ENCODE measurements at regions not wholly inside any gene's neighbourhood (a gene's known extent, or its start where the extent isn't known, plus 50 kb on each side); places are given as distances from the start of the nearest gene placed in this dataset.

- WGBS, result 87% methylated on average over 1 of the region's 1 CpG
These were observed 143.1 kb upstream of the HMGA2 start for GRCh38 chr12:65681226-65681625.

DNA sequence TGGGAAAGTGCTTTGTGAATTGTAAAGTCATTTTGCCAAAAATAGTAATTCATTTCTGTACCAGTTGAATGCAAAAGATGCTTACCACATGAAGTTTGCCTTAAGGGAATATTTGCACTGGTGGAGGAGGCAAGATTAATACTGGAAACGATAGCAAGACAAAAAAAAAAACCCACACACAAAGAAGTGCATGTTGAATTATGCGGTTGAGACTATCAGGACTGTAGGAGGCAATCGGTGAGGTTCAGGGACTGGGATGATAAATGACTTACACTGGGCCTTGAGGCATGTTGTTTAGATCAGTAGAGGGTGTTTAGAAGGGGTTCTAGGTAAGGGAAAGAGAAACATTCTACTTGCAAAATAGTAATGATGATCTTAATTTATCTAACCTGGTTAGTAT lies 142.2 kb upstream of the HMGA2 start:
- no peak overlapping the region for H3K27ac ChIP-seq
- H3K4me3 ChIP-seq, result no peak overlapping the region
- no peaks in the 10 kb centered on the region for H3K36me3 ChIP-seq
- H3K4me1 ChIP-seq, result no peaks in the 10 kb centered on the region
- no peaks in the 10 kb centered on the region for H3K9me3 ChIP-seq
- TF ChIP-seq EP300 (IDR thresholded peaks at IDR 0.05) (no peak), POLR2A (IDR thresholded peaks at IDR 0.05) (no peak), CTCF (IDR thresholded peaks at IDR 0.05) (no peak), POLR2AphosphoS5 (IDR thresholded peaks at IDR 0.05) (no peak)
- WGBS, result 15% methylated on average over 3 of the region's 3 CpGs
- DNase-seq (ENCODE audit: low spot score in 2 of 2), result no peak
- H3K27me3 ChIP-seq, result no peaks in the 10 kb centered on the region

More at GRCh38 chr12:65681226-65681625, 143.1 kb upstream of the HMGA2 start:
- H3K27ac ChIP-seq, result no peak overlapping the region
- no peak overlapping the region for H3K4me3 ChIP-seq
- TF ChIP-seq POLR2A (IDR thresholded peaks at IDR 0.05), result no peak
- TF ChIP-seq CTCF (IDR thresholded peaks at IDR 0.05), result no peak
- no peak for TF ChIP-seq EP300 (IDR thresholded peaks at IDR 0.05)
- no peak for TF ChIP-seq POLR2AphosphoS5 (IDR thresholded peaks at IDR 0.05)
- DNase-seq (ENCODE audit: low spot score in 2 of 2), result no peak
- no peaks in the 10 kb centered on the region for H3K9me3 ChIP-seq
- H3K36me3 ChIP-seq, result no peaks in the 10 kb centered on the region
- H3K27me3 ChIP-seq, result no peaks in the 10 kb centered on the region
- H3K4me1 ChIP-seq, result no peaks in the 10 kb centered on the region

GRCh38 chr12:65684906-65685305 lies 139.4 kb upstream of the HMGA2 start:
- DNase-seq (ENCODE audit: low spot score in 2 of 2), result no peak
- no peak overlapping the region for H3K4me3 ChIP-seq
- TF ChIP-seq POLR2A (IDR thresholded peaks at IDR 0.05), result no peak
- TF ChIP-seq CTCF (IDR thresholded peaks at IDR 0.05), result no peak
- no peak for TF ChIP-seq POLR2AphosphoS5 (IDR thresholded peaks at IDR 0.05)
- no peak for TF ChIP-seq EP300 (IDR thresholded peaks at IDR 0.05)

DNA sequence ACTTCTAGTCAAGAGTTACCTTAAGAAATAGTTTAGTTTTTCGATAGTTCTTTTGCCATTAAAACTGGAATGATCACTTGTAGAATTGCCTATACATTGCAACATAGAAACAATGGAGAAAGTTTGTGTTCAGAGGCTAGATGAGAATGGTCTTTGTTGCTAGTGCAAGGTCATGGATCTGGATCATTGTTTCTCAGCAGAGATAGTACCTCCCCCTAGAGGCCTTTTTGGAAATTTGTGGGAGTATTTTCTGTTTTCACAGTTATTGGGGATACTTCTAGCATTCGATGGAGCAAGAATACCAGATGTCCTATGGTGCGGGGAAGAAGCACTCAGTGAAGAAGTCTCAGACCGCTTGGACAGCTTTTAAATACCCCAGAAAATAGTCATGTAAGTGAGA lies 138.8 kb upstream of the HMGA2 start:
- H3K4me3 ChIP-seq, result no peak overlapping the region
- H3K27me3 ChIP-seq, result no peaks in the 10 kb centered on the region
- DNase-seq (ENCODE audit: low spot score in 2 of 2), result no peak

More at GRCh38 chr12:65684906-65685305, 139.4 kb upstream of the HMGA2 start:
- WGBS, result 74% methylated on average over 2 of the region's 2 CpGs
- Histone ChIP-seq H3K9me3 (no peaks in the 10 kb centered on the region), H3K27me3 (no peaks in the 10 kb centered on the region), H3K27ac (no peak overlapping the region), H3K4me1 (no peaks in the 10 kb centered on the region), H3K36me3 (no peaks in the 10 kb centered on the region)

DNA sequence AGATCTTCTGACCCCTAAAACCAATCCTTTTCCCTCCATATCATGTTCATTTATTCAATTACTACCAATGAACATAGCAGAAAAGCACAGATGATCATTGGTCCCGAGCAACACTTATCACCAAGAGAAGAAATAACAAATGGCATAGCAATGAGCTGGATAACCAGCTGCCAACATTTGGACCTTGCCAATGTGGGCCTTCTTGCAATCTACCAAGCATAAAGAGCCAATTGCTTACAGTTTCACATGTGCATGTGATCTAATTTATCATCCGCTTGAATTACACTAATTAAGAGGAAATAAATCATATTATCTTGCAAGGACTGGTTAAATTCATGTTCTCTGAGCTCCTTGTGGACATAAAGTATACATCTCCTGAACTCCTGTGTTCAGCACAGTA lies 134.8 kb upstream of the HMGA2 start:
- no peak for TF ChIP-seq EP300 (IDR thresholded peaks at IDR 0.05)
- TF ChIP-seq POLR2AphosphoS5 (IDR thresholded peaks at IDR 0.05), result no peak
- TF ChIP-seq CTCF (IDR thresholded peaks at IDR 0.05), result no peak
- no peak for TF ChIP-seq POLR2A (IDR thresholded peaks at IDR 0.05)
- no peak for DNase-seq (ENCODE audit: low spot score in 2 of 2)
- 85% methylated on average over 2 of the region's 2 CpGs for WGBS
- no peaks in the 10 kb centered on the region for H3K4me1 ChIP-seq
- no peaks in the 10 kb centered on the region for H3K36me3 ChIP-seq
- no peak overlapping the region for H3K27ac ChIP-seq
- H3K27me3 ChIP-seq, result no peaks in the 10 kb centered on the region
- H3K9me3 ChIP-seq, result no peaks in the 10 kb centered on the region
- no peak overlapping the region for H3K4me3 ChIP-seq

More for the DNA sequence above, 138.8 kb upstream of the HMGA2 start:
- no peaks in the 10 kb centered on the region for H3K9me3 ChIP-seq
- H3K36me3 ChIP-seq, result no peaks in the 10 kb centered on the region
- H3K4me1 ChIP-seq, result no peaks in the 10 kb centered on the region
- H3K27ac ChIP-seq, result no peak overlapping the region
- TF ChIP-seq EP300 (IDR thresholded peaks at IDR 0.05), result no peak
- TF ChIP-seq POLR2A (IDR thresholded peaks at IDR 0.05), result no peak
- no peak for TF ChIP-seq CTCF (IDR thresholded peaks at IDR 0.05)
- WGBS, result 69% methylated on average over 4 of the region's 4 CpGs
